ENCODE measurements at regions not wholly inside any gene's neighbourhood (a gene's known extent, or its start where the extent isn't known, plus 50 kb on each side); places are given as distances from the start of the nearest gene placed in this dataset.

DNA sequence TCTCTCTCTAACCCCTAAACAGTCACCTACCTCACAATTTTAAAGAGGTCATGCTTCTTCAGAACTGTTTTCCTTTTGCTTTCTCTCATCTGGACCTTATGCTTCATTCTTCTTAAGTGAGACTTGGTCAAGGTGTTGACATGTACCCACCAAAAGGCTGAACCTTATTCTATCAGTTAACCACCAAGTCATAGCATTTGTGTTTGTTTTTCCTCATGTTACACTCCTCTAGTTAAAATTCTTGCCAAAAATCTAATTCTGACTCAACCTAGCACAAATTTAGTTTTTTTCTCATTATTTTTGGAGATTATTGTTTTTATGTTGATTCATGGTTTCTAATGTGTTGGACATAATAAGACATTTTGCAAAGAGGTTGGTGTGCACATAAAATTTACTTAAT lies 578.6 kb downstream of the SLC16A7 start:
- Histone ChIP-seq H3K9me3 (no peaks in the 10 kb centered on the region), H3K4me1 (no peaks in the 10 kb centered on the region), H3K4me3 (no peak overlapping the region), H3K27me3 (no peaks in the 10 kb centered on the region), H3K27ac (no peak overlapping the region), H3K36me3 (no peaks in the 10 kb centered on the region)
- no peak for DNase-seq
- intact Hi-C loops (cut with DNase I), result no loop called here
- TF ChIP-seq POLR2AphosphoS5 (IDR thresholded peaks at IDR 0.05) (no peak), POLR2A (IDR thresholded peaks at IDR 0.05) (no peak), EP300 (IDR thresholded peaks at IDR 0.05) (no peak)
- TF ChIP-seq, protein P1, sequence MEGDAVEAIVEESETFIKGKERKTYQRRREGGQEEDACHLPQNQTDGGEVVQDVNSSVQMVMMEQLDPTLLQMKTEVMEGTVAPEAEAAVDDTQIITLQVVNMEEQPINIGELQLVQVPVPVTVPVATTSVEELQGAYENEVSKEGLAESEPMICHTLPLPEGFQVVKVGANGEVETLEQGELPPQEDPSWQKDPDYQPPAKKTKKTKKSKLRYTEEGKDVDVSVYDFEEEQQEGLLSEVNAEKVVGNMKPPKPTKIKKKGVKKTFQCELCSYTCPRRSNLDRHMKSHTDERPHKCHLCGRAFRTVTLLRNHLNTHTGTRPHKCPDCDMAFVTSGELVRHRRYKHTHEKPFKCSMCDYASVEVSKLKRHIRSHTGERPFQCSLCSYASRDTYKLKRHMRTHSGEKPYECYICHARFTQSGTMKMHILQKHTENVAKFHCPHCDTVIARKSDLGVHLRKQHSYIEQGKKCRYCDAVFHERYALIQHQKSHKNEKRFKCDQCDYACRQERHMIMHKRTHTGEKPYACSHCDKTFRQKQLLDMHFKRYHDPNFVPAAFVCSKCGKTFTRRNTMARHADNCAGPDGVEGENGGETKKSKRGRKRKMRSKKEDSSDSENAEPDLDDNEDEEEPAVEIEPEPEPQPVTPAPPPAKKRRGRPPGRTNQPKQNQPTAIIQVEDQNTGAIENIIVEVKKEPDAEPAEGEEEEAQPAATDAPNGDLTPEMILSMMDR (IDR thresholded peaks at IDR 0.05), result no peak

DNA sequence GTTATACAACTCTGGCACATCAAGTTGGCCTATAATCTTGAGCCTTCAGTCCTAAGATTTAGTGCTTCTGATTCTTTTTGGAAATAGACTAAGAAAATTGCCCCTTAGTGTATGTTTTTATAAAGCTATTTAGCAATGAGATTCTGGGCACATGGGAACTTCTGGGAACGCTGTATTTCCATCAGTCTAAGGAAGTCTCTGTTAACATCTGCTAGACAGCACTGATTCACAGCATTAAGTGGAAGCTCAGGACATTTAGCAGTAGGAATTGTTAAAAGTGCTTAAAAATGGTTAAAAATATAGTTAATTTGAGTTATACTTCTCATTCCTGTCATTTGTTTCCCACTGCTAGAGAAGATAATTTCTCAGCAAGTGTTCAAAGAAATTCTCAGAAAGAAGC lies 579.1 kb downstream of the SLC16A7 start:
- TF ChIP-seq POLR2A (IDR thresholded peaks at IDR 0.05) (no peak), EP300 (IDR thresholded peaks at IDR 0.05) (no peak), POLR2AphosphoS5 (IDR thresholded peaks at IDR 0.05) (no peak)
- TF ChIP-seq, protein P1 (IDR thresholded peaks at IDR 0.05), result no peak
- H3K36me3 ChIP-seq, result no peaks in the 10 kb centered on the region

DNA sequence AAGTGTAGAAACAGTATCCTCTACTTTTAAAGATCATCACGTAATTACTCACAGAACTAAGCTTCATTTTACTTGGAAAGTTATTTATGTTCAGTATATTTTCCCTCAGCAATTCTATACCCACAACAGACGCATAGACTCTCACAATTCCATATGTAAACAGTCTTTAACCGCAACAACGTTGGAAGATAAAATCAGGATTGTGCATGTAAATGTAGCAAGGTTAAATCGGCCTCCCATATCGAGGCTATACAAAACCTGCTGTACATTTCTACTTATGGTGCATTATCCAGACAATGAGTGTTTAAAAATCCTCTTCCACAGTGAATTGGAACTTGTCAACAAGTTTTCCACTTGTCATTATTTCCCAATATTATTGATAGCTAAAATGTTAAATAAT lies 581.1 kb downstream of the SLC16A7 start:
- H3K36me3 ChIP-seq, result no peaks in the 10 kb centered on the region
- TF ChIP-seq POLR2AphosphoS5 (IDR thresholded peaks at IDR 0.05), result no peak
- TF ChIP-seq, protein P1 (IDR thresholded peaks at IDR 0.05), result no peak
- TF ChIP-seq POLR2A (IDR thresholded peaks at IDR 0.05), result no peak
- TF ChIP-seq EP300 (IDR thresholded peaks at IDR 0.05), result no peak
- no peaks in the 10 kb centered on the region for H3K27me3 ChIP-seq
- no peak overlapping the region for H3K27ac ChIP-seq
- DNase-seq, result no peak
- no peaks in the 10 kb centered on the region for H3K9me3 ChIP-seq
- H3K4me3 ChIP-seq, result no peak overlapping the region
- H3K4me1 ChIP-seq, result no peaks in the 10 kb centered on the region
- WGBS, 2 donors, result 73 to 80% methylated on average over 6 of the region's 6 CpGs
- intact Hi-C loops (cut with DNase I), result no loop called here

More for the DNA sequence above, 579.1 kb downstream of the SLC16A7 start:
- 43 to 50% methylated on average over 1 of the region's 1 CpG for WGBS, 2 donors
- no peak overlapping the region for H3K27ac ChIP-seq
- no peak overlapping the region for H3K4me3 ChIP-seq
- no peaks in the 10 kb centered on the region for H3K9me3 ChIP-seq
- H3K27me3 ChIP-seq, result no peaks in the 10 kb centered on the region
- DNase-seq, result no peak
- no peaks in the 10 kb centered on the region for H3K4me1 ChIP-seq
- intact Hi-C loops (cut with DNase I), result no loop called here

DNA sequence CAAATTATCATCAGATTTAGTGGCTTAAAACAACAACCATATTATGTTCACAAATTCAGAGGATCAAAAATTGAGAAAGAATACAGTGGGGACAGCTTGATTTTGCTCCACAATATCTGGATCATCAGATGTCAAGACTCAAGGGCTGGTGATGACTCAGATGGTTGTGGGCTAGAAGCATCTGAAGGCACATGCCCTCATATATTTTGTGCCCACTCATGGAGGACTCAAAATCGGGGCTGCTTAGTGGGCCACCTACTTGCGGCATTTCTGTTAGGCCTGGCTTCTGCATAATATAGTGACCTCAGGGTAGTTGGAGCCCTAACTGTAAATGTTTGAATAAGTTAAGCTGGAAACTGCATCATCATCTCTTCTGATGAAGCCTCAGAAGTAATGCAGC lies 584.5 kb downstream of the SLC16A7 start:
- Histone ChIP-seq H3K9me3 (no peaks in the 10 kb centered on the region), H3K27ac (no peak overlapping the region), H3K4me1 (no peaks in the 10 kb centered on the region), H3K27me3 (no peaks in the 10 kb centered on the region), H3K36me3 (no peaks in the 10 kb centered on the region), H3K4me3 (no peak overlapping the region)
- intact Hi-C loops (cut with DNase I), result no loop called here
- DNase-seq, result no peak
- WGBS, 2 donors, result 89 to 92% methylated on average over 2 of the region's 2 CpGs
- no peak for TF ChIP-seq POLR2A (IDR thresholded peaks at IDR 0.05)

DNA sequence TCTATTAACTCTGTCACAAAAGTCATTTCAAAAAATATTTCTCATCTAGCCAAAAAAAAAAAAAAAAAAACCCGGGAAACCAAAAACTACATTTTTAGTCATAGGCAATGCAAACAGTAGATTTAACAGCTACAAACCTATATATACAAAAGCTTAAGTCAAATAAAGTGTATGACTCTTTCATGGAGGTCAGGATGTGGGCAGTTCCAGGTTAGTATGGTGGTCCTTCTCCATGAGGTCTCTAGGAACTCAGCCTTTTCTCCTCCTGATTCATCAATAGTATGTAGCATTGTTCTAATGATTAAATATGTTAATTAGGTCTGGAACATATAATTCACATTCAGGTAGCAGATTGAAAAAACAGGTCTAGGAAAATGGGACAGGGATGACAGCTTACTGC lies 586.5 kb downstream of the SLC16A7 start:
- Histone ChIP-seq H3K27ac (no peak overlapping the region), H3K36me3 (no peaks in the 10 kb centered on the region), H3K4me1 (no peaks in the 10 kb centered on the region), H3K9me3 (no peaks in the 10 kb centered on the region), H3K4me3 (no peak overlapping the region), H3K27me3 (no peaks in the 10 kb centered on the region)
- intact Hi-C loops (cut with DNase I), result no loop called here
- 83 to 85% methylated on average over 1 of the region's 1 CpG for WGBS, 2 donors
- no peak for DNase-seq
- no peak for TF ChIP-seq EP300 (IDR thresholded peaks at IDR 0.05)
- TF ChIP-seq POLR2A (IDR thresholded peaks at IDR 0.05), result no peak
- TF ChIP-seq POLR2AphosphoS5 (IDR thresholded peaks at IDR 0.05), result no peak
- TF ChIP-seq, protein P1 (IDR thresholded peaks at IDR 0.05), result no peak

All from sigmoid colon (tissue), 6 donors.